Urinary bladder (tissue), 1 donor: ENCODE measurements at regions not wholly inside any gene's neighbourhood (a gene's known extent, or its start where the extent isn't known, plus 50 kb on each side); places are given as distances from the start of the nearest gene placed in this dataset. TPM values are rescaled to one million over a fixed set of nuclear protein-coding genes. Genes with fewer than 3 reads are reported as not detected.

Experiments
- small RNA-seq: library from RNA; depleted of rRNA; stranded (forward); fragments of <200 nt; gene quantifications from one replicate; pipeline ENCODE3, GENCODE V24; 2014

Small RNA genes in the stretch of these regions (small RNA-seq; reads per million reads assigned to genes)
- not detected for gene RF00019
